ENCODE measurements at regions not wholly inside any gene's neighbourhood (a gene's known extent, or its start where the extent isn't known, plus 50 kb on each side); places are given as distances from the start of the nearest gene placed in this dataset.

- intact Hi-C loops (cut with micrococcal nuclease; ENCODE audit: unreplicated experiment): no loop called here
- CTCF ChIA-PET: no interaction called here
- Mint-ChIP-seq H3K9me3 (ENCODE audit: unreplicated experiment) (no peaks in the 10 kb centered on the region), H3K27me3 (ENCODE audit: insufficient read depth, unreplicated experiment) (peaks cover 3% of the 10 kb centered on the region), H3K4me3 (ENCODE audit: unreplicated experiment) (no peak overlapping the region), H3K36me3 (ENCODE audit: insufficient read depth, unreplicated experiment) (no peaks in the 10 kb centered on the region), H3K27ac (ENCODE audit: unreplicated experiment) (no peak overlapping the region), H3K4me1 (ENCODE audit: low read depth, unreplicated experiment) (no peaks in the 10 kb centered on the region)
- POLR2A ChIA-PET: no interaction called here
- no peaks in the 10 kb centered on the region for H3K36me3 ChIP-seq (ENCODE audit: control insufficient read depth, insufficient read depth, low read length)
- DNase-seq: no peak
- H3K9me3 ChIP-seq: no peaks in the 10 kb centered on the region
- TF ChIP-seq CTCF (IDR thresholded peaks at IDR 0.05; ENCODE audit: insufficient read depth in 1 of 2, low read depth in 1 of 2, low read length in 1 of 2, severe bottlenecking in 1 of 2, unreplicated experiment in 1 of 2): no peak
- H3K27me3 ChIP-seq (replicated peaks; ENCODE audit: control insufficient read depth, insufficient read depth, low read length): no peaks in the 10 kb centered on the region
- no peak overlapping the region for H3K4me3 ChIP-seq (ENCODE audit: low read depth, low read length)
- H3K4me1 ChIP-seq: no peaks in the 10 kb centered on the region
- no TSS peak for BruUV-seq (replicated peaks)
These were observed 155.7 kb upstream of the DTNBP1 start for GRCh38 chr6:15818491-15818890.

- Mint-ChIP-seq H3K27ac (ENCODE audit: unreplicated experiment) (no peak overlapping the region), H3K4me3 (ENCODE audit: unreplicated experiment) (no peak overlapping the region), H3K36me3 (ENCODE audit: insufficient read depth, unreplicated experiment) (no peaks in the 10 kb centered on the region), H3K27me3 (ENCODE audit: insufficient read depth, unreplicated experiment) (peaks cover 3% of the 10 kb centered on the region), H3K4me1 (ENCODE audit: low read depth, unreplicated experiment) (no peaks in the 10 kb centered on the region), H3K9me3 (ENCODE audit: unreplicated experiment) (no peaks in the 10 kb centered on the region)
- intact Hi-C loops (cut with micrococcal nuclease; ENCODE audit: unreplicated experiment): no loop called here
- Histone ChIP-seq H3K4me1 (no peaks in the 10 kb centered on the region), H3K36me3 (ENCODE audit: control insufficient read depth, insufficient read depth, low read length) (no peaks in the 10 kb centered on the region), H3K27me3 (replicated peaks; ENCODE audit: control insufficient read depth, insufficient read depth, low read length) (no peaks in the 10 kb centered on the region), H3K4me3 (ENCODE audit: low read depth, low read length) (no peak overlapping the region), H3K9me3 (no peaks in the 10 kb centered on the region)
- POLR2A ChIA-PET: no interaction called here
- no TSS peak for BruUV-seq (replicated peaks)
- CTCF ChIA-PET: no interaction called here
- no peak for TF ChIP-seq CTCF (IDR thresholded peaks at IDR 0.05; ENCODE audit: insufficient read depth in 1 of 2, low read depth in 1 of 2, low read length in 1 of 2, severe bottlenecking in 1 of 2, unreplicated experiment in 1 of 2)
- DNase-seq: no peak
These were observed 155.2 kb upstream of the DTNBP1 start for GRCh38 chr6:15818044-15818443.

GRCh38 chr6:15817100-15817499 is 154.3 kb upstream of the DTNBP1 start:
- no peaks in the 10 kb centered on the region for H3K4me1 ChIP-seq
- no peak overlapping the region for H3K4me3 Mint-ChIP-seq (ENCODE audit: unreplicated experiment)
- no peak overlapping the region for H3K4me3 ChIP-seq (ENCODE audit: low read depth, low read length)
- no peaks in the 10 kb centered on the region for H3K9me3 ChIP-seq
- no TSS peak for BruUV-seq (replicated peaks)
- H3K36me3 Mint-ChIP-seq (ENCODE audit: insufficient read depth, unreplicated experiment): no peaks in the 10 kb centered on the region
- DNase-seq: peak in 1 of 2 experiments; percentile 47
- no peaks in the 10 kb centered on the region for H3K9me3 Mint-ChIP-seq (ENCODE audit: unreplicated experiment)
- H3K27ac Mint-ChIP-seq (ENCODE audit: unreplicated experiment): no peak overlapping the region
- POLR2A ChIA-PET: no interaction called here
- H3K27me3 Mint-ChIP-seq (ENCODE audit: insufficient read depth, unreplicated experiment): peaks cover 3% of the 10 kb centered on the region
- no peaks in the 10 kb centered on the region for H3K36me3 ChIP-seq (ENCODE audit: control insufficient read depth, insufficient read depth, low read length)
- CTCF ChIA-PET: interaction anchor here (0.6 kb wide), 1 partner anchor 133 kb away, joined by 7 read pairs; no protein-coding TSS in a partner anchor
- intact Hi-C loops (cut with micrococcal nuclease; ENCODE audit: unreplicated experiment): no loop called here
- no peaks in the 10 kb centered on the region for H3K27me3 ChIP-seq (replicated peaks; ENCODE audit: control insufficient read depth, insufficient read depth, low read length)
- H3K4me1 Mint-ChIP-seq (ENCODE audit: low read depth, unreplicated experiment): no peaks in the 10 kb centered on the region
- no peak for TF ChIP-seq CTCF (IDR thresholded peaks at IDR 0.05; ENCODE audit: insufficient read depth in 1 of 2, low read depth in 1 of 2, low read length in 1 of 2, severe bottlenecking in 1 of 2, unreplicated experiment in 1 of 2)
